Stomach smooth muscle (tissue), 2 donors: ENCODE measurements at regions not wholly inside any gene's neighbourhood (a gene's known extent, or its start where the extent isn't known, plus 50 kb on each side); places are given as distances from the start of the nearest gene placed in this dataset.
"Not testable (repeated sequence)": the region's sequence is repeated elsewhere in the genome, so short reads cannot be mapped to it uniquely, and the experiment has no call there.

Source experiments
- H3K27ac ChIP-seq: one replicate; pipeline ENCODE4 v1.7.0; 2013; ENCODE audit warnings: mild to moderate bottlenecking, low read length, inconsistent platforms
- H3K27me3 ChIP-seq, 2 donors: one replicate each; pipeline ENCODE4 v1.7.0; 2013; ENCODE audit warnings: low read length in 2 of 2; ENCODE audit not compliant: insufficient read depth in 2 of 2, control insufficient read depth in 1 of 2
- H3K36me3 ChIP-seq, 2 donors: one replicate each; pipeline ENCODE4 v1.7.0; 2013; ENCODE audit warnings: low read length in 2 of 2; ENCODE audit not compliant: control insufficient read depth in 2 of 2, insufficient read depth in 2 of 2
- H3K4me1 ChIP-seq: one replicate; pipeline ENCODE4 v1.7.0; 2013; ENCODE audit warnings: low read length; ENCODE audit not compliant: control insufficient read depth, insufficient read depth
- H3K4me3 ChIP-seq, 2 donors: one replicate each; pipeline ENCODE4 v1.7.0; 2013; ENCODE audit warnings: low read length in 2 of 2
- H3K9ac ChIP-seq, 2 donors: one replicate each; pipeline ENCODE4 v1.7.0; 2013; ENCODE audit warnings: low read length in 2 of 2, mild to moderate bottlenecking in 1 of 2
- H3K9me3 ChIP-seq, 2 donors: one replicate each; pipeline ENCODE4 v1.7.0; 2013; ENCODE audit warnings: low read length in 2 of 2; ENCODE audit not compliant: control insufficient read depth in 2 of 2
- donor health status: healthy.
- donor health status: Pancreatic carcinoma.

GRCh38 chr2:48219555-48220436 lies 94.7 kb upstream of the FOXN2 start:
- no peaks in the 10 kb centered on the region for H3K9me3 ChIP-seq
- H3K9ac ChIP-seq = no peak overlapping the region
- no peak overlapping the region for H3K4me3 ChIP-seq
- H3K27me3 ChIP-seq = no peaks in the 10 kb centered on the region
- no peaks in the 10 kb centered on the region for H3K4me1 ChIP-seq
- no peak overlapping the region for H3K27ac ChIP-seq
- H3K36me3 ChIP-seq = no peaks in the 10 kb centered on the region

GRCh38 chr2:48220501-48220900 lies 94.0 kb upstream of the FOXN2 start:
- H3K27ac ChIP-seq = no peak overlapping the region
- no peak overlapping the region for H3K4me3 ChIP-seq
- H3K36me3 ChIP-seq = no peaks in the 10 kb centered on the region
- no peaks in the 10 kb centered on the region for H3K9me3 ChIP-seq
- H3K4me1 ChIP-seq = no peaks in the 10 kb centered on the region
- no peak overlapping the region for H3K9ac ChIP-seq
- no peaks in the 10 kb centered on the region for H3K27me3 ChIP-seq

- no peaks in the 10 kb centered on the region for H3K4me1 ChIP-seq
- H3K4me3 ChIP-seq = no peak overlapping the region
- no peak overlapping the region for H3K9ac ChIP-seq
- no peaks in the 10 kb centered on the region for H3K36me3 ChIP-seq
- no peaks in the 10 kb centered on the region for H3K9me3 ChIP-seq
- no peaks in the 10 kb centered on the region for H3K27me3 ChIP-seq
- H3K27ac ChIP-seq = no peak overlapping the region
Measured at GRCh38 chr2:48221846-48222516, 92.5 kb upstream of the FOXN2 start.

GRCh38 chr2:48227617-48228344 lies 86.7 kb upstream of the FOXN2 start:
- Histone ChIP-seq H3K4me1 (no peaks in the 10 kb centered on the region), H3K27me3 (no peaks in the 10 kb centered on the region), H3K27ac (no peak overlapping the region), H3K4me3 (no peak overlapping the region), H3K36me3 (no peaks in the 10 kb centered on the region), H3K9me3 (no peaks in the 10 kb centered on the region), H3K9ac (no peak overlapping the region)

GRCh38 chr2:48228345-48228684 lies 86.2 kb upstream of the FOXN2 start:
- Histone ChIP-seq H3K36me3 (no peaks in the 10 kb centered on the region), H3K9me3 (no peaks in the 10 kb centered on the region), H3K27me3 (no peaks in the 10 kb centered on the region), H3K27ac (no peak overlapping the region), H3K4me3 (no peak overlapping the region), H3K9ac (no peak overlapping the region), H3K4me1 (no peaks in the 10 kb centered on the region)

GRCh38 chr2:48229063-48229462 lies 85.4 kb upstream of the FOXN2 start:
- Histone ChIP-seq H3K9me3 (no peaks in the 10 kb centered on the region), H3K27me3 (no peaks in the 10 kb centered on the region), H3K9ac (no peak overlapping the region), H3K4me3 (no peak overlapping the region), H3K4me1 (no peaks in the 10 kb centered on the region), H3K36me3 (no peaks in the 10 kb centered on the region), H3K27ac (no peak overlapping the region)

- H3K9me3 ChIP-seq = no peaks in the 10 kb centered on the region
- no peak overlapping the region for H3K27ac ChIP-seq
- H3K9ac ChIP-seq = no peak overlapping the region
- H3K4me3 ChIP-seq = no peak overlapping the region
- no peaks in the 10 kb centered on the region for H3K36me3 ChIP-seq
- H3K27me3 ChIP-seq = no peaks in the 10 kb centered on the region
- H3K4me1 ChIP-seq = no peaks in the 10 kb centered on the region
Measured at GRCh38 chr2:48230834-48231233, 83.6 kb upstream of the FOXN2 start.

GRCh38 chr2:48232351-48232750 lies 82.1 kb upstream of the FOXN2 start:
- Histone ChIP-seq H3K9me3 (no peaks in the 10 kb centered on the region), H3K27ac (no peak overlapping the region), H3K36me3 (no peaks in the 10 kb centered on the region), H3K27me3 (no peaks in the 10 kb centered on the region), H3K9ac (no peak overlapping the region), H3K4me1 (no peaks in the 10 kb centered on the region), H3K4me3 (no peak overlapping the region)

- Histone ChIP-seq H3K9me3 (no peaks in the 10 kb centered on the region), H3K4me1 (no peaks in the 10 kb centered on the region), H3K36me3 (no peaks in the 10 kb centered on the region), H3K27ac (no peak overlapping the region), H3K4me3 (no peak overlapping the region), H3K9ac (no peak overlapping the region), H3K27me3 (no peaks in the 10 kb centered on the region)
Measured at GRCh38 chr2:48233005-48233404, 81.5 kb upstream of the FOXN2 start.

- not testable (repeated sequence) for H3K27ac ChIP-seq, H3K4me3 ChIP-seq, H3K9me3 ChIP-seq, H3K36me3 ChIP-seq, H3K9ac ChIP-seq, H3K4me1 ChIP-seq, H3K27me3 ChIP-seq
Measured at GRCh38 chr2:48233824-48234223, 80.7 kb upstream of the FOXN2 start.
